MM.1S (cell line): ENCODE measurements at regions not wholly inside any gene's neighbourhood (a gene's known extent, or its start where the extent isn't known, plus 50 kb on each side); places are given as distances from the start of the nearest gene placed in this dataset.

ENCODE experiments used
- EZH2phosphoT487 ChIP-seq: fragments of 300-600 bp; sonication (generic); IDR thresholded peaks from 2 replicates; pipeline ENCODE4 v1.6.1; 2018; ENCODE audit warnings: antibody characterized with exemption, low read length
- TF ChIP-seq, protein P1 (sequence below): fragments of 300-600 bp; sonication (generic); IDR thresholded peaks from 2 replicates; pipeline ENCODE4 v1.5.1; 2016; ENCODE audit warnings: antibody characterized with exemption, low read length, mixed read lengths

DNA sequence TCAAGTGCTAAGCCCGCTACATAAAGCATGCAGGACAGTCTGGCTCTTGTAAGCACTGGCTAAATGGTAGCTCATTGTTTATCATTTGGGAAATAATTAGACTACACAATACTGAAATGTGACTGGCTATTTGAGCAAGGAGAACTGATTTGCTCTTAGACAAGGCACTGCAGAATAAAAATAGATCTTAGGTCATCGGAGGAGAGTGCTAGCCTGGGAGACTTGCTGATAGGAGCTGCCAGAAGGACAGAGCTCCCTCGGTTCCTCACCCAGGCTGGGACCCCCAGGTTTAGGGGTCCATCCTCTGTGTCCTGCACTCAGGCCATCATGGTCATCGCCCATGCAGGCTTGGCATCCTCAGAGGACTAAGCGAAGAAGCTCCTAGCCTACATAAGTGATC lies 184.4 kb upstream of the NCAM1 start:
- TF ChIP-seq, protein P1, sequence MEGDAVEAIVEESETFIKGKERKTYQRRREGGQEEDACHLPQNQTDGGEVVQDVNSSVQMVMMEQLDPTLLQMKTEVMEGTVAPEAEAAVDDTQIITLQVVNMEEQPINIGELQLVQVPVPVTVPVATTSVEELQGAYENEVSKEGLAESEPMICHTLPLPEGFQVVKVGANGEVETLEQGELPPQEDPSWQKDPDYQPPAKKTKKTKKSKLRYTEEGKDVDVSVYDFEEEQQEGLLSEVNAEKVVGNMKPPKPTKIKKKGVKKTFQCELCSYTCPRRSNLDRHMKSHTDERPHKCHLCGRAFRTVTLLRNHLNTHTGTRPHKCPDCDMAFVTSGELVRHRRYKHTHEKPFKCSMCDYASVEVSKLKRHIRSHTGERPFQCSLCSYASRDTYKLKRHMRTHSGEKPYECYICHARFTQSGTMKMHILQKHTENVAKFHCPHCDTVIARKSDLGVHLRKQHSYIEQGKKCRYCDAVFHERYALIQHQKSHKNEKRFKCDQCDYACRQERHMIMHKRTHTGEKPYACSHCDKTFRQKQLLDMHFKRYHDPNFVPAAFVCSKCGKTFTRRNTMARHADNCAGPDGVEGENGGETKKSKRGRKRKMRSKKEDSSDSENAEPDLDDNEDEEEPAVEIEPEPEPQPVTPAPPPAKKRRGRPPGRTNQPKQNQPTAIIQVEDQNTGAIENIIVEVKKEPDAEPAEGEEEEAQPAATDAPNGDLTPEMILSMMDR: no peak
- no peak for TF ChIP-seq EZH2phosphoT487
